H9 (cell line): ENCODE measurements at regions not wholly inside any gene's neighbourhood (a gene's known extent, or its start where the extent isn't known, plus 50 kb on each side); places are given as distances from the start of the nearest gene placed in this dataset.
A peak's percentile ranks its signal among the peaks of the same experiment; 100 is the strongest.

ENCODE experiments used
- DNase-seq: peaks from one replicate; pipeline ENCODE4 v3.0.0-alpha.2; 2017
- H2AFZ ChIP-seq: one replicate; pipeline ENCODE4 v1.6.1; 2013; ENCODE audit warnings: mild to moderate bottlenecking, low read length, control low read depth, moderate library complexity
- H2AK5ac ChIP-seq: 2 replicates; pipeline ENCODE4 v1.6.1; 2013; ENCODE audit warnings: low read length, control low read depth, mixed read lengths; ENCODE audit not compliant: insufficient read length
- H2BK120ac ChIP-seq: one replicate; pipeline ENCODE4 v1.6.1; 2013; ENCODE audit warnings: low read depth, mild to moderate bottlenecking, low read length, control low read depth, inconsistent platforms; ENCODE audit not compliant: poor library complexity, severe bottlenecking
- H2BK12ac ChIP-seq: 2 replicates; pipeline ENCODE4 v1.6.1; 2013; ENCODE audit warnings: low read length, control low read depth, mixed read lengths, low read depth; ENCODE audit not compliant: insufficient read length
- H2BK15ac ChIP-seq: 2 replicates; pipeline ENCODE4 v1.6.1; 2013; ENCODE audit warnings: low read depth, low read length, control low read depth
- H2BK20ac ChIP-seq: one replicate; pipeline ENCODE4 v1.6.1; 2013; ENCODE audit warnings: low read depth, mild to moderate bottlenecking, low read length, control low read depth, inconsistent platforms; ENCODE audit not compliant: poor library complexity, severe bottlenecking
- H2BK5ac ChIP-seq: 2 replicates; pipeline ENCODE4 v1.6.1; 2013; ENCODE audit warnings: low read length, control low read depth, mixed read lengths; ENCODE audit not compliant: insufficient read length
- H3K14ac ChIP-seq: 2 replicates; pipeline ENCODE4 v1.6.1; 2013; ENCODE audit warnings: low read length, control low read depth; ENCODE audit not compliant: insufficient read depth
- H3K18ac ChIP-seq: 2 replicates; pipeline ENCODE4 v1.6.1; 2013; ENCODE audit warnings: low read depth, mild to moderate bottlenecking, mixed read lengths, low read length, control low read depth; ENCODE audit not compliant: insufficient read length
- H3K23ac ChIP-seq: 2 replicates; pipeline ENCODE4 v1.6.1; 2013; ENCODE audit warnings: low read length, control low read depth, mixed read lengths, low read depth; ENCODE audit not compliant: insufficient read length
- H3K23me2 ChIP-seq: 2 replicates; pipeline ENCODE4 v1.6.1; 2013; ENCODE audit warnings: low read depth, mild to moderate bottlenecking, mixed read lengths, low read length, control low read depth; ENCODE audit not compliant: insufficient read length, poor library complexity, severe bottlenecking
- H3K27ac ChIP-seq: 2 replicates; pipeline ENCODE4 v1.5.1; 2013; ENCODE audit warnings: low read length, control low read depth, mixed read lengths, low read depth; ENCODE audit not compliant: insufficient read length
- H3K27me3 ChIP-seq: 2 replicates; pipeline ENCODE4 v1.6.1; 2013; ENCODE audit warnings: low read length, control low read depth, inconsistent platforms; ENCODE audit not compliant: insufficient read depth
- H3K4ac ChIP-seq: 2 replicates; pipeline ENCODE4 v1.6.1; 2013; ENCODE audit warnings: low read depth, mild to moderate bottlenecking, control low read depth, inconsistent platforms, low read length, moderate library complexity
- H3K4me1 ChIP-seq: 2 replicates; pipeline ENCODE4 v1.6.1; 2013; ENCODE audit warnings: low read length, control low read depth, inconsistent platforms; ENCODE audit not compliant: insufficient read depth
- H3K4me2 ChIP-seq: 2 replicates; pipeline ENCODE4 v1.6.1; 2013; ENCODE audit warnings: low read length, control low read depth, mixed read lengths; ENCODE audit not compliant: insufficient read length, insufficient read depth
- H3K56ac ChIP-seq: 2 replicates; pipeline ENCODE4 v1.6.1; 2013; ENCODE audit warnings: low read depth, mild to moderate bottlenecking, mixed read lengths, low read length, control low read depth; ENCODE audit not compliant: insufficient read length
- H3K79me1 ChIP-seq: 2 replicates; pipeline ENCODE4 v1.6.1; 2013; ENCODE audit warnings: low read depth, mild to moderate bottlenecking, moderate library complexity, low read length, control low read depth, inconsistent platforms; ENCODE audit not compliant: insufficient read depth, poor library complexity, severe bottlenecking
- H3K79me2 ChIP-seq: 2 replicates; pipeline ENCODE4 v1.6.1; 2013; ENCODE audit warnings: low read length, control low read depth, inconsistent platforms; ENCODE audit not compliant: insufficient read depth
- H3K9ac ChIP-seq: 2 replicates; pipeline ENCODE4 v1.6.1; 2013; ENCODE audit warnings: low read length, control low read depth, mixed read lengths; ENCODE audit not compliant: insufficient read length; ENCODE audit errors: extremely low read depth
- H3K9me3 ChIP-seq: one replicate; pipeline ENCODE4 v1.6.1; 2013; ENCODE audit warnings: low read depth, low read length, inconsistent platforms; ENCODE audit not compliant: control insufficient read depth
- H3T11ph ChIP-seq: one replicate; pipeline ENCODE4 v1.6.1; 2013; ENCODE audit warnings: mild to moderate bottlenecking, low read length, control low read depth, inconsistent platforms
- H4K20me1 ChIP-seq: one replicate; pipeline ENCODE4 v1.6.1; 2013; ENCODE audit not compliant: control insufficient read depth, insufficient read length, insufficient read depth
- H4K5ac ChIP-seq: 2 replicates; pipeline ENCODE4 v1.6.1; 2013; ENCODE audit warnings: low read depth, mild to moderate bottlenecking, mixed read lengths, low read length, control low read depth; ENCODE audit not compliant: insufficient read length
- H4K8ac ChIP-seq: replicated peaks from 2 replicates; pipeline ENCODE4 v1.6.1; 2013; ENCODE audit warnings: low read length, control low read depth, mixed read lengths, low read depth; ENCODE audit not compliant: insufficient read length
- H4K91ac ChIP-seq: 2 replicates; pipeline ENCODE4 v1.6.1; 2013; ENCODE audit warnings: low read depth, mild to moderate bottlenecking, moderate library complexity, mixed read lengths, low read length, control low read depth; ENCODE audit not compliant: insufficient read length
- H3K27ac Mint-ChIP-seq, 3 experiments: 2 replicates in 2 of 3; 3 replicates in 1 of 3; pipeline ENCODE4 v1.8.0; 2020 to 2021; ENCODE audit warnings: mixed read lengths in 3 of 3, mild to moderate bottlenecking in 1 of 3, moderate library complexity in 1 of 3
- H3K27me3 Mint-ChIP-seq: 2 replicates; pipeline ENCODE4 v1.8.0; 2021; ENCODE audit warnings: low read depth, mild to moderate bottlenecking, moderate library complexity, mixed read lengths
- H3K36me3 Mint-ChIP-seq, 3 experiments: 2 replicates in 2 of 3; 3 replicates in 1 of 3; pipeline ENCODE4 v1.8.0; 2020 to 2021; ENCODE audit warnings: low read depth in 3 of 3, mixed read lengths in 3 of 3; ENCODE audit not compliant: insufficient read depth in 1 of 3
- H3K4me1 Mint-ChIP-seq, 2 experiments: 2 replicates each; pipeline ENCODE4 v1.8.0; 2020; ENCODE audit warnings: mixed read lengths in 2 of 2
- H3K4me3 Mint-ChIP-seq, 2 experiments: 2 replicates in 1 of 2; 3 replicates in 1 of 2; pipeline ENCODE4 v1.8.0; 2020 to 2021; ENCODE audit warnings: mild to moderate bottlenecking in 2 of 2, mixed read lengths in 2 of 2, moderate library complexity in 1 of 2
- H3K9me3 Mint-ChIP-seq, 2 experiments: 2 replicates in 1 of 2; 3 replicates in 1 of 2; pipeline ENCODE4 v1.8.0; 2020; ENCODE audit warnings: mild to moderate bottlenecking in 2 of 2, mixed read lengths in 2 of 2, moderate library complexity in 1 of 2
- CTCF ChIP-seq: fragments of 200-600 bp; sonication (generic); conservative IDR thresholded peaks from 3 replicates; pipeline ENCODE4 v1.8.0; 2021; ENCODE audit warnings: antibody characterized with exemption, mild to moderate bottlenecking
- WGBS: extraction: QIAGEN DNeasy Blood & Tissue Kit; methylation state at CpG from one replicate; pipeline ENCODE4 v1.1.7; 2013; ENCODE audit warnings: missing lambda C conversion rate, low lambda C conversion rate, mixed read lengths; ENCODE audit not compliant: insufficient read length; ENCODE audit errors: extremely low coverage; 5-methylcytosine and 5-hydroxymethylcytosine counted together

GRCh38 chr16:73428121-73428520 is 380.2 kb upstream of the ZFHX3 start:
- no peaks in the 10 kb centered on the region for H4K20me1 ChIP-seq
- H4K8ac ChIP-seq: no peak overlapping the region
- Mint-ChIP-seq H3K27me3 (peaks cover 1% of the 10 kb centered on the region; the same call in 1 of the 2 replicates), H3K4me3 (no peak overlapping the region), H3K36me3 (no peaks in the 10 kb centered on the region), H3K4me1 (peaks cover 20 to 32% of the 10 kb centered on the region in 2 experiments), H3K27ac (peak overlapping the region in 1 of 3 experiments; percentile 41; a peak in 1 of 7 replicates), H3K9me3 (no peaks in the 10 kb centered on the region; a peak in 1 of 5 replicates)
- no peak overlapping the region for H3K14ac ChIP-seq
- no peak overlapping the region for H2BK15ac ChIP-seq
- no peak overlapping the region for H2AFZ ChIP-seq
- no peaks in the 10 kb centered on the region for H3K4me1 ChIP-seq
- H3K9me3 ChIP-seq: no peaks in the 10 kb centered on the region
- no peaks in the 10 kb centered on the region for H3K79me1 ChIP-seq
- TF ChIP-seq CTCF: no peak
- no peak overlapping the region for H3K23ac ChIP-seq
- H3K27ac ChIP-seq: no peak overlapping the region
- H3K56ac ChIP-seq: no peak overlapping the region
- H3K4ac ChIP-seq: no peak overlapping the region
- no peak overlapping the region for H4K5ac ChIP-seq
- H3K79me2 ChIP-seq: no peaks in the 10 kb centered on the region
- no peak overlapping the region for H3K4me2 ChIP-seq
- DNase-seq: no peak
- no peaks in the 10 kb centered on the region for H3K23me2 ChIP-seq
- no CpG with 5 or more reads among the region's 10 CpGs for WGBS
- no peak overlapping the region for H2BK5ac ChIP-seq
- no peak overlapping the region for H3K18ac ChIP-seq
- H2AK5ac ChIP-seq: no peak overlapping the region
- no peak overlapping the region for H3T11ph ChIP-seq
- H4K91ac ChIP-seq: no peak overlapping the region
- no peaks in the 10 kb centered on the region for H3K27me3 ChIP-seq
- H3K9ac ChIP-seq: no peak overlapping the region
- no peak overlapping the region for H2BK20ac ChIP-seq
- no peak overlapping the region for H2BK12ac ChIP-seq
- H2BK120ac ChIP-seq: no peak overlapping the region
